ENCODE measurements at regions not wholly inside any gene's neighbourhood (a gene's known extent, or its start where the extent isn't known, plus 50 kb on each side); places are given as distances from the start of the nearest gene placed in this dataset.

GRCh38 chr22:27295605-27296004 is 506.0 kb downstream of the MN1 start:
- TF ChIP-seq CTCF (conservative IDR thresholded peaks at IDR 0.05; ENCODE audit: low read depth, low read length) (no peak), EZH2 (IDR thresholded peaks at IDR 0.05; ENCODE audit: borderline replicate concordance, low read depth, low read length, poor library complexity, severe bottlenecking) (no peak)

Measured in A673 (cell line).